HG03097 (cell line): ENCODE measurements at regions not wholly inside any gene's neighbourhood (a gene's known extent, or its start where the extent isn't known, plus 50 kb on each side); places are given as distances from the start of the nearest gene placed in this dataset.

ENCODE experiments used
- ATAC-seq: cut with Tn5 transposase; IDR thresholded peaks from one replicate; pipeline ENCODE4 v1.9.1; 2021; ENCODE audit not compliant: unreplicated experiment, low FRiP score

- no peak for ATAC-seq
These were observed 240.7 kb upstream of the CLINT1 start for GRCh38 chr5:158099571-158100105.

- ATAC-seq, result no peak
These were observed 237.9 kb upstream of the CLINT1 start for GRCh38 chr5:158096835-158097234.

- no peak for ATAC-seq
These were observed 227.9 kb upstream of the CLINT1 start for GRCh38 chr5:158086856-158087255.

- no peak for ATAC-seq
These were observed 225.3 kb upstream of the CLINT1 start for GRCh38 chr5:158084292-158084691.

- ATAC-seq, result no peak
These were observed 223.8 kb upstream of the CLINT1 start for GRCh38 chr5:158082696-158083287.

GRCh38 chr5:158080112-158080511 lies 221.2 kb upstream of the CLINT1 start:
- ATAC-seq, result no peak

GRCh38 chr5:158079097-158079496 lies 220.2 kb upstream of the CLINT1 start:
- no peak for ATAC-seq

- ATAC-seq, result no peak
These were observed 216.2 kb upstream of the CLINT1 start for GRCh38 chr5:158074992-158075769.

GRCh38 chr5:158074597-158074991 lies 215.6 kb upstream of the CLINT1 start:
- ATAC-seq, result no peak

GRCh38 chr5:158070859-158071258 lies 211.9 kb upstream of the CLINT1 start:
- ATAC-seq, result no peak

- ATAC-seq, result no peak
These were observed 210.9 kb upstream of the CLINT1 start for GRCh38 chr5:158069838-158070237.

- no peak for ATAC-seq
These were observed 210.0 kb upstream of the CLINT1 start for GRCh38 chr5:158068964-158069363.

GRCh38 chr5:158066076-158066475 lies 207.1 kb upstream of the CLINT1 start:
- ATAC-seq, result no peak

- ATAC-seq, result no peak
These were observed 205.6 kb upstream of the CLINT1 start for GRCh38 chr5:158064334-158065123.

- ATAC-seq, result no peak
These were observed 204.1 kb upstream of the CLINT1 start for GRCh38 chr5:158063052-158063451.

- ATAC-seq, result no peak
These were observed 202.5 kb upstream of the CLINT1 start for GRCh38 chr5:158061451-158061850.

- no peak for ATAC-seq
These were observed 201.3 kb upstream of the CLINT1 start for GRCh38 chr5:158060212-158060611.

GRCh38 chr5:158058208-158059120 lies 199.5 kb upstream of the CLINT1 start:
- ATAC-seq, result no peak

GRCh38 chr5:158056130-158056825 lies 197.3 kb upstream of the CLINT1 start:
- ATAC-seq, result no peak

- ATAC-seq, result no peak
These were observed 196.2 kb upstream of the CLINT1 start for GRCh38 chr5:158055111-158055501.
